Hepatocyte (in vitro differentiated cells): ENCODE measurements at regions not wholly inside any gene's neighbourhood (a gene's known extent, or its start where the extent isn't known, plus 50 kb on each side); places are given as distances from the start of the nearest gene placed in this dataset.

ENCODE experiments used
- DNase-seq: peaks from one replicate; pipeline ENCODE4 v3.0.0-alpha.2; 2016; ENCODE audit warnings: low spot score
- H2AFZ ChIP-seq: fragments of 200-600 bp; sonication (generic); 2 replicates; pipeline ENCODE4 v1.6.0; 2016; ENCODE audit warnings: antibody characterized with exemption, mild to moderate bottlenecking
- H3K27ac ChIP-seq: fragments of 200-600 bp; sonication (generic); 2 replicates; pipeline ENCODE4 v1.5.1; 2016; ENCODE audit warnings: mild to moderate bottlenecking
- H3K27me3 ChIP-seq: fragments of 200-600 bp; sonication (generic); 2 replicates; pipeline ENCODE4 v1.6.1; 2016
- H3K36me3 ChIP-seq: fragments of 200-600 bp; sonication (generic); replicated peaks from 2 replicates; pipeline ENCODE4 v1.5.1; 2016; ENCODE audit warnings: low read depth; ENCODE audit not compliant: insufficient read depth
- H3K4me1 ChIP-seq: fragments of 200-600 bp; sonication (generic); 2 replicates; pipeline ENCODE4 v1.5.1; 2016; ENCODE audit warnings: mild to moderate bottlenecking, moderate library complexity; ENCODE audit not compliant: insufficient read depth
- H3K4me2 ChIP-seq: fragments of 200-600 bp; sonication (generic); 2 replicates; pipeline ENCODE4 v1.6.0; 2016
- H3K4me3 ChIP-seq: fragments of 200-600 bp; sonication (generic); 2 replicates; pipeline ENCODE4 v1.5.1; 2016; ENCODE audit warnings: mild to moderate bottlenecking
- H3K79me2 ChIP-seq: fragments of 200-600 bp; sonication (generic); 2 replicates; pipeline ENCODE4 v1.6.0; 2017; ENCODE audit warnings: mild to moderate bottlenecking
- H3K9me2 ChIP-seq: fragments of 200-600 bp; sonication (generic); replicated peaks from 2 replicates; pipeline ENCODE4 v1.6.0; 2017; ENCODE audit warnings: mild to moderate bottlenecking; ENCODE audit not compliant: insufficient read depth
- H3K9me3 ChIP-seq: fragments of 200-600 bp; sonication (generic); 2 replicates; pipeline ENCODE4 v1.5.1; 2016; ENCODE audit warnings: low read depth, mild to moderate bottlenecking
- H4K20me1 ChIP-seq: fragments of 200-600 bp; sonication (generic); 2 replicates; pipeline ENCODE4 v1.6.0; 2016; ENCODE audit warnings: mild to moderate bottlenecking; ENCODE audit not compliant: insufficient read depth, poor library complexity, severe bottlenecking
- CTCF ChIP-seq: fragments of 200-600 bp; sonication (generic); IDR thresholded peaks from 2 replicates; pipeline ENCODE4 v1.5.1; 2016; ENCODE audit warnings: antibody characterized with exemption, mild to moderate bottlenecking; ENCODE audit not compliant: poor library complexity
- EZH2 ChIP-seq: fragments of 200-600 bp; sonication (generic); IDR thresholded peaks from 2 replicates; pipeline ENCODE4 v1.6.1; 2016; ENCODE audit warnings: antibody characterized with exemption, mild to moderate bottlenecking, borderline replicate concordance
- EZH2phosphoT487 ChIP-seq: fragments of 200-600 bp; sonication (generic); IDR thresholded peaks from one replicate; pipeline ENCODE4 v1.6.1; 2018; ENCODE audit warnings: antibody characterized with exemption, mild to moderate bottlenecking, low read depth, moderate library complexity; ENCODE audit not compliant: unreplicated experiment, severe bottlenecking
- WGBS: methylation state at CpG from one replicate; pipeline ENCODE4 v1.1.6; 2016; ENCODE audit warnings: low lambda C conversion rate; ENCODE audit errors: missing lambda C conversion rate; 5-methylcytosine and 5-hydroxymethylcytosine counted together

GRCh38 chr20:10735195-10735949 lies 61.6 kb upstream of the JAG1 start:
- H3K4me1 ChIP-seq: peaks cover 3% of the 10 kb centered on the region
- no peaks in the 10 kb centered on the region for H4K20me1 ChIP-seq
- no peak overlapping the region for H3K27ac ChIP-seq
- no peaks in the 10 kb centered on the region for H3K27me3 ChIP-seq
- H2AFZ ChIP-seq: no peak overlapping the region
- no peak for TF ChIP-seq EZH2
- no peak for TF ChIP-seq CTCF
- no peak for TF ChIP-seq EZH2phosphoT487
- H3K79me2 ChIP-seq: no peaks in the 10 kb centered on the region
- H3K4me3 ChIP-seq: no peak overlapping the region
- H3K9me3 ChIP-seq: no peaks in the 10 kb centered on the region
- no peak for DNase-seq
- H3K9me2 ChIP-seq: no peaks in the 10 kb centered on the region
- H3K4me2 ChIP-seq: no peak overlapping the region
- no peaks in the 10 kb centered on the region for H3K36me3 ChIP-seq
- WGBS: 82% methylated on average over 14 of the region's 14 CpGs

GRCh38 chr20:10739134-10739533 lies 65.3 kb upstream of the JAG1 start:
- Histone ChIP-seq H3K4me3 (no peak overlapping the region), H3K9me2 (no peaks in the 10 kb centered on the region), H3K9me3 (no peaks in the 10 kb centered on the region), H3K79me2 (no peaks in the 10 kb centered on the region), H4K20me1 (no peaks in the 10 kb centered on the region), H2AFZ (no peak overlapping the region), H3K4me1 (peaks cover 3% of the 10 kb centered on the region), H3K27me3 (no peaks in the 10 kb centered on the region), H3K4me2 (peak overlapping the region; percentile 69), H3K36me3 (no peaks in the 10 kb centered on the region), H3K27ac (no peak overlapping the region)
- TF ChIP-seq CTCF (no peak), EZH2phosphoT487 (no peak), EZH2 (no peak)
- DNase-seq: no peak
- 52% methylated on average over 1 of the region's 1 CpG for WGBS

GRCh38 chr20:10739566-10739965 lies 65.8 kb upstream of the JAG1 start:
- TF ChIP-seq EZH2: no peak
- TF ChIP-seq EZH2phosphoT487: no peak
- no peak for TF ChIP-seq CTCF
- no peaks in the 10 kb centered on the region for H3K9me2 ChIP-seq
- H3K4me1 ChIP-seq: peaks cover 3% of the 10 kb centered on the region
- H3K36me3 ChIP-seq: no peaks in the 10 kb centered on the region
- DNase-seq: no peak
- no peaks in the 10 kb centered on the region for H3K27me3 ChIP-seq
- H3K9me3 ChIP-seq: no peaks in the 10 kb centered on the region
- H4K20me1 ChIP-seq: no peaks in the 10 kb centered on the region
- H2AFZ ChIP-seq: peak overlapping the region; percentile 46
- peak overlapping the region; percentile 69 for H3K4me2 ChIP-seq
- H3K27ac ChIP-seq: no peak overlapping the region
- H3K4me3 ChIP-seq: no peak overlapping the region
- H3K79me2 ChIP-seq: no peaks in the 10 kb centered on the region
- WGBS: 51% methylated on average over 7 of the region's 7 CpGs
